Lower lobe of right lung (tissue), 2 donors: ENCODE measurements at regions not wholly inside any gene's neighbourhood (a gene's known extent, or its start where the extent isn't known, plus 50 kb on each side); places are given as distances from the start of the nearest gene placed in this dataset.

Source experiments
- ATAC-seq, 2 donors: fragments of 200-7000 bp; cut with Tn5 transposase; one replicate each; pipeline ENCODE4 v1.9.1; 2020 to 2022; ENCODE audit warnings: mild to moderate bottlenecking in 2 of 2, moderate library complexity in 2 of 2
- DNase-seq: peaks from one replicate; pipeline ENCODE4 v3.0.0-alpha.2; 2020
- H3K27ac ChIP-seq: fragments of 200-600 bp; one replicate; pipeline ENCODE4 v1.8.0; 2022
- H3K27me3 ChIP-seq: fragments of 200-600 bp; one replicate; pipeline ENCODE4 v1.8.0; 2022; ENCODE audit warnings: low read depth
- H3K36me3 ChIP-seq: fragments of 200-600 bp; one replicate; pipeline ENCODE4 v1.8.0; 2022; ENCODE audit warnings: mild to moderate bottlenecking
- H3K4me1 ChIP-seq: fragments of 200-600 bp; one replicate; pipeline ENCODE4 v1.8.0; 2022
- H3K4me3 ChIP-seq: fragments of 200-600 bp; one replicate; pipeline ENCODE4 v1.8.0; 2022; ENCODE audit warnings: mild to moderate bottlenecking
- H3K9me3 ChIP-seq: fragments of 200-600 bp; one replicate; pipeline ENCODE4 v1.8.0; 2022
- CTCF ChIP-seq: fragments of 200-600 bp; IDR thresholded peaks from one replicate; pipeline ENCODE4 v1.8.0; 2022; ENCODE audit warnings: antibody characterized with exemption, mild to moderate bottlenecking
- intact Hi-C: fragments of 100-400 bp; cut with DNase I; formaldehyde crosslinking; loops from one replicate; pipeline ENCODE4 v1.11.0; 2022
- donor health status: DM: no; HTN: yes; CAD: no; lungs with severe emphysema.

DNA sequence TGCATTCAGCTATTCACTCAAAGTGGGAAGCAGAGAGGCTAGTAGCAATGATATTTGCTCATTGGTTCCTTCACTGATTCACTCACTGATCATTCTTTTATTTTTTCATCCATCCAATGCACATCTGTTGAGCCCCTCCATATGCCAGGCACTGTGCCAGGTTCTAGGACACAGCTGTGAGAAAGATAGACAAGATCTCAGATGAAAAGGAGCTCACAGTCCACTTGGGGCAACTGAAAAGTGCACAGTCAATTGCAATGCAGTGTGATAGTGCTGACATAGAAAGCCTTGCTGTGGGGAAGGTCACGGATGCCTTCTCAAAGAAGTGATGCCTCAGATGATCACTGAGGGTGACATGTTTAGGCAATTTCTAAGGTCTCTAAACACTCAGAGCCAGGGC is 262.3 kb downstream of the PTEN start:
- H3K36me3 ChIP-seq: no peaks in the 10 kb centered on the region
- no peak for ATAC-seq

DNA sequence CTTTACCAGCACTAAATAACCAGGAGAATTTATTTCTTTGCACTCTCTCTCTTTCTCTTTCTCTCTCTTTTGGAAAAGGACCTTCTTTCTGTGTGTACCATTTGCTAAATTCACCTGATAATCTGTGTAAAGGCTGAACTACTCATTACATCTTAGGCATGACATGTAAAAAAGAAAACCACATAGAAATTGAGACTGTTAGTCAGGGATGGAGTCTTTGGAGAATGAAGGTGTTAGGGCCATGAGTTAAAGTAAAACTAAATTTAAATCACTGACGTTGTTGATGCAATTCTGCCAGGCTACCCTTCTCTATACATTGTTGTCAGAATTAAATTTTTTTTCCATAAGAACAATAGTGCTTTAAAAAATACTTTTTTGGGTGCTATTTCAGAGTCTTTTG is 263.3 kb downstream of the PTEN start:
- TF ChIP-seq CTCF: no peak
- Histone ChIP-seq H3K27ac (no peak overlapping the region), H3K9me3 (no peaks in the 10 kb centered on the region), H3K4me3 (no peak overlapping the region), H3K36me3 (no peaks in the 10 kb centered on the region), H3K27me3 (no peaks in the 10 kb centered on the region), H3K4me1 (no peaks in the 10 kb centered on the region)
- DNase-seq: no peak
- no peak for ATAC-seq
- intact Hi-C loops: no loop called here

More for the DNA sequence above, 262.3 kb downstream of the PTEN start:
- no peak for DNase-seq
- no peaks in the 10 kb centered on the region for H3K4me1 ChIP-seq
- H3K9me3 ChIP-seq: no peaks in the 10 kb centered on the region
- TF ChIP-seq CTCF: no peak
- no peaks in the 10 kb centered on the region for H3K27me3 ChIP-seq
- H3K4me3 ChIP-seq: no peak overlapping the region
- intact Hi-C loops: no loop called here
- H3K27ac ChIP-seq: no peak overlapping the region

- no peaks in the 10 kb centered on the region for H3K27me3 ChIP-seq
- no peaks in the 10 kb centered on the region for H3K9me3 ChIP-seq
- ATAC-seq (no peak), DNase-seq (no peak)
- no peak for TF ChIP-seq CTCF
- no peak overlapping the region for H3K4me3 ChIP-seq
- intact Hi-C loops: no loop called here
- no peak overlapping the region for H3K27ac ChIP-seq
- no peaks in the 10 kb centered on the region for H3K4me1 ChIP-seq
- H3K36me3 ChIP-seq: no peaks in the 10 kb centered on the region
These were observed 263.8 kb downstream of the PTEN start for GRCh38 chr10:88127269-88127668.

GRCh38 chr10:88127766-88128165 is 264.3 kb downstream of the PTEN start:
- H3K27ac ChIP-seq: no peak overlapping the region
- no peaks in the 10 kb centered on the region for H3K36me3 ChIP-seq
- intact Hi-C loops: no loop called here
- H3K27me3 ChIP-seq: no peaks in the 10 kb centered on the region
- DNase-seq: no peak
- no peak for ATAC-seq
- no peak overlapping the region for H3K4me3 ChIP-seq
- H3K9me3 ChIP-seq: no peaks in the 10 kb centered on the region
- no peak for TF ChIP-seq CTCF
- no peaks in the 10 kb centered on the region for H3K4me1 ChIP-seq

DNA sequence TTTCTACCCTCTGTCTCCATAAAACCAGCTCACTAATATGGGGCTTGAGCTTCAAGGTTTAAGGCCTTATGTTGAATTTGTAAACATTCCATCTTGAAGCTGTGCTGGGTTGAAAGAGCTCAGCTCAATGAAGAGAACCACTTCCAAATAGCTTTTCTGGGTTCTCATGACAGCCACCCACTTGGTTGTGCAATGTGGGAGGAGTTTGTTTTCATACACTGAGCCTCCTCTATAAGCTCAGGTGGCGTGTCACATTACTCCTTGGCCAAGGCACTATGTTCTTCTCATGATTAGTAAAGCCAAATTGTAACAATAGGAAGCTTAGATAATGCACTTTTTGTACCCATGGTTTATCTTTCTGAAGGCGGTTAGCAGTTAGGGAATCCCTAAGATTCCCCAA is 265.6 kb downstream of the PTEN start:
- ATAC-seq (peak in 1 of 2 donors; percentile 38), DNase-seq (no peak)
- H3K9me3 ChIP-seq: no peaks in the 10 kb centered on the region
- no peak for TF ChIP-seq CTCF
- H3K27me3 ChIP-seq: no peaks in the 10 kb centered on the region
- no peaks in the 10 kb centered on the region for H3K4me1 ChIP-seq
- H3K4me3 ChIP-seq: no peak overlapping the region
- H3K36me3 ChIP-seq: no peaks in the 10 kb centered on the region
- intact Hi-C loops: no loop called here
- no peak overlapping the region for H3K27ac ChIP-seq

- H3K9me3 ChIP-seq: no peaks in the 10 kb centered on the region
- H3K27ac ChIP-seq: no peak overlapping the region
- H3K27me3 ChIP-seq: no peaks in the 10 kb centered on the region
- H3K4me3 ChIP-seq: no peak overlapping the region
- no peaks in the 10 kb centered on the region for H3K4me1 ChIP-seq
- no peak for TF ChIP-seq CTCF
- ATAC-seq (no peak), DNase-seq (no peak)
- no peaks in the 10 kb centered on the region for H3K36me3 ChIP-seq
- intact Hi-C loops: no loop called here
These were observed 267.5 kb downstream of the PTEN start for GRCh38 chr10:88130912-88131311.
